ENCODE measurements at regions not wholly inside any gene's neighbourhood (a gene's known extent, or its start where the extent isn't known, plus 50 kb on each side); places are given as distances from the start of the nearest gene placed in this dataset.

DNA sequence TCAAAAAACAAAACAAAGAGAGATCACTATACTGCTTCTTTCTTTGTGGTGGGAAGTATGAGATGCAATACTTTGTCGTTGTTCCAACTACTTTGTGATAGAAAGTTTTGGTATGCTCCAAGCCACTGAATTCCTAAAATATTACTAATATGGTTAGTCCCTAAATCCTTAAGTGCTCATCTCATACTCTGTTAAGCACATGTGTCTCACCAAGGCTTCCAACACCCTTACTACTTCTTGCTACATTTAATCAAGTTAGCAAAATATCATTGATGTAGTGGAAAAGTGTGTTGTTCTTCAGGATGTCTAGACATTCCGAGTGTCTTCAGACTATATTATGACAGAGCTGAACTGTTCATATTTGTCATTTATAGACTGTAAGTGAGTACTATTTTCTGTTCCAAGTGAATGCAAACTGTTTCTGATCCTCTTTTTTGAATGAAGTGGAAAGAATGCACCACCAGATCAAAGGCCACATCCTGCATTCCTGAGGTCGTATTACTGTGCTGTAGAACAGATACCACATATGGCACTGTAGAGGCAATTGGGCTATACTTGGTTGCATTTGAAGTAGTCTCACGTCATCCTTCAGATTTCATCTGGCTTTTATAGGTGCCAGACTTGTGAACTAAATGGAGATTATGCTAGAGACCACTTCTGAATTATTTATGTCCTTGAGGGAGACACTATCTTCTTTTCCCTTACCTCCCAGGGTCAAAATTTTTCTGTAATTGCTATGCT is 298.4 kb upstream of the ZNF521 start:
- DNase-seq (ENCODE audit: low read depth in 1 of 2, low spot score in 1 of 2), result no peak

DNA sequence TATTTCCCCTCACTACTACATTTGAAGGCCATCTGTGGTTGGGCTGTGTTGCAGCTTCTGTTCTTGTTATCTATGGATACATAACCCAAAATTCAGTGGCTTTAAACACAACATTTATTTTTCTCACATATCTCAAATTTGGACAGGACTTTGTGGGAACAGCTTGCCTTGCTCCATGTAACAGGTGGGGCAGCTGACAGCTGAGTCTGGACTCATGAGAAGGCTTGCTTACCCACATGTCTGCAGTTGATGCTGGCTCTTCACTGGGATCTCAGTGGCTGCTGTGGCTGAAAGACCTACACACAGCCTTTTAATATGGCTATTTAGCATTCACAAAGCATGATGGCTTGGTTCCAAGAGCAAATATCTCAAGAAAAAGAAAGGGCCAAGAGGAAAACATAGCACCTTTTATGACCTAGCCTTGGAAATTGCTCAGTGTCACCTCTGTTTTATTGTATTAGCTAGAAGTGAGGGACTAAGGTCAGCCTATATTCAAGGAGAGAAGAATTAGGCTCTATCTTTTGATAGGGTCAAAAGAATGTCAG is 296.8 kb upstream of the ZNF521 start:
- DNase-seq (ENCODE audit: low read depth in 1 of 2, low spot score in 1 of 2), result no peak

DNA sequence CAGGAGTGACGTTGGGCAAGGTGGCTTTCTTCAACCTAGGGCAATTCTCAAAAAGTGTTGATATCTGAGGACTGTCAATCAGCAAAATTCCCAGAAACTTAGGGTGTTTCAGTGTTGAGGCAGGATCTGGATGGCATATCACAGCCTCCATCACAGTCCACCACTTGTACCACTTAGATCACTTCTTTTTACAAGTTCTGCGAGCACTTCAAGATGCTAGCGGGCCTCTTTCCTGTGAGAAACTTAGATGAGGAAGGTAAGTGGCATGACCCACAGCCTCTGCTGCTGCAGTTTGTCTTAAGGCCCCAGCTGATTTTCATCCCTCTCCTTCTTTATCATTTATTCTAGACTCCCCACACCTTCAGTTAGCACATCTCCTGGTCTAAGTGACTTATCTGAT is 295.4 kb upstream of the ZNF521 start:
- no peak for DNase-seq (ENCODE audit: low read depth in 1 of 2, low spot score in 1 of 2)

GRCh38 chr18:25646971-25647370 is 295.0 kb upstream of the ZNF521 start:
- no peak for DNase-seq (ENCODE audit: low read depth in 1 of 2, low spot score in 1 of 2)

DNA sequence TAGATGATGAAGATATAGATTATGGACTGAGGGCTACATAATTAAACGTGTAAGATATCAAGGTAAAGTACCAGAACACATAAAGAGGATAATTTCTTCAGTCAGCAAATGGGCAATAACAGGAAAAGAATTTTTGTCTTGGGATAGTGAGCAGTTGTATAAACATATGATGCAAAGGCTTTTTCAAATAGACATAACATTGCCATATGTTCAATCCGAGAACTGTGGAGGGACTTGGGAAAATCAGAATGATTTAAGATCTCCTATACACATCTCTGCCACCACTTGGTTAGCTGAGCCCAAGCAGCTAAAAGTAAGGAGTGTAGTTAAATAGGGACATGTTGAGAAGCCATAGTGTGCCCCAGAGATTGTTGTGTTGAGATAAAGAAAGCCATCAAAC is 287.6 kb upstream of the ZNF521 start:
- no peak for DNase-seq (ENCODE audit: low read depth in 1 of 2, low spot score in 1 of 2)

DNA sequence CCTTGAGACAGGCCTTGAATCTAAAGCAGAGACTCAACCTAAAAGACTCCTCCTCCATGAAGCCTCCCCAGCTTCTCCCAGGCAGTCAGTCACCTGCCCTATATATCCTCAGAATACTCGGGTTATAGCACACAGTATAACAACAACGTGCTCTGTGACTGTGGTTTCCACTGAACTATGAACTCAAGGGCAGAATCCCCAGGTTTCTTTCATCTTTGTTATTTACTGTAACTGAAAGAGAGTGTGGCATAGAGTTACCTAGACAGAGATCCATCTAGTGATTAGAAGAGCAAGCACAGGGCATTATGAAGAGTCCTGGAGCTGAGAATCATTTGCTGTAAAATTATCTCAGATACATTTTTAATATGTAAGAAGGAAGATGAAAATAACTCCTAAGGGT is 281.6 kb upstream of the ZNF521 start:
- DNase-seq (ENCODE audit: low read depth in 1 of 2, low spot score in 1 of 2), result no peak

GRCh38 chr18:25630682-25631081 is 278.7 kb upstream of the ZNF521 start:
- DNase-seq (ENCODE audit: low read depth in 1 of 2, low spot score in 1 of 2), result no peak

DNA sequence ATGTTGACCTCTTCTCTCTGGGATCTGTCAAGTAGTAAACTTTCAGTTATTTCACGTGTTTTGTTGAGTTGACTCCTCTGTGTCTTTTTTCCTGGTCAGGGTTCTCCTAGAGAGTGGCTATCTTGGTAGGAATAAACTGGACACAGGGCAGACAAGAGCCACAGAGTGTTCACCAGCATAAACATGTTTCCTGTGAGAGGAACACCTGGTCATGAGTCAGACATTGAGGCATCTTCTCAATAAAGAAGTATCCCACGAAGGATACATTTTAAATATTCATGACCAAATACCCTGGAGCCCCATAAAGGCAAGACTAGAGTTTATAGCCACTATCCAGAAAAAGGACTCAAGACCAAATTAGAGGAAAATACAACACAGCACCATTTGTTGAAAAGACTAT is 269.7 kb upstream of the ZNF521 start:
- no peak for DNase-seq (ENCODE audit: low read depth in 1 of 2, low spot score in 1 of 2)

- DNase-seq (ENCODE audit: low read depth in 1 of 2, low spot score in 1 of 2), result no peak
These were observed 269.2 kb upstream of the ZNF521 start for GRCh38 chr18:25621144-25621543.

- no peak for DNase-seq (ENCODE audit: low read depth in 1 of 2, low spot score in 1 of 2)
These were observed 262.2 kb upstream of the ZNF521 start for GRCh38 chr18:25614168-25614567.

GRCh38 chr18:25612466-25612865 is 260.5 kb upstream of the ZNF521 start:
- DNase-seq (ENCODE audit: low read depth in 1 of 2, low spot score in 1 of 2), result no peak

- no peak for DNase-seq (ENCODE audit: low read depth in 1 of 2, low spot score in 1 of 2)
These were observed 256.1 kb upstream of the ZNF521 start for GRCh38 chr18:25608091-25608490.

GRCh38 chr18:25604894-25605597 is 253.1 kb upstream of the ZNF521 start:
- no peak for DNase-seq (ENCODE audit: low read depth in 1 of 2, low spot score in 1 of 2)

GRCh38 chr18:25604196-25604893 is 252.4 kb upstream of the ZNF521 start:
- no peak for DNase-seq (ENCODE audit: low read depth in 1 of 2, low spot score in 1 of 2)

- DNase-seq (ENCODE audit: low read depth in 1 of 2, low spot score in 1 of 2), result no peak
These were observed 247.5 kb upstream of the ZNF521 start for GRCh38 chr18:25599443-25599842.

DNA sequence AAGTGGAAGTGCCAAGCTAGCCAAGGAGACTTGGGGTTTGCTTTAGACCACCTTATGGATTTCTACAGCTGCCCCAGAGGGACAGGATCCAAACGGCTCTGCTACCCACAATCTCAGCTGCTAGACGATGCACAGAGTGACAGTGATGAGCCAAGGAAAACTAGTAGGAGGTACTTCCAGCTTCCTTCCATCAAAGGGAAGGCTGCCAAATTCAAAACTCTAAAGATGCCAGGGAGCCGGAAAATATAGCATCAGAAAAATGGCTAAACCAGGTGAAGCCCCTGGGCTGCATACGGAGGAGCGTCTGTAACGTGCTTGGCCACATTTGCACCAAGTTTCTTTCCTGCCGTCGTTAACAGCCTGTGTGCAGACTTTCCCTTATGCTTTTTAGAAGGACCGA is 245.5 kb upstream of the ZNF521 start:
- no peak for DNase-seq (ENCODE audit: low read depth in 1 of 2, low spot score in 1 of 2)

DNA sequence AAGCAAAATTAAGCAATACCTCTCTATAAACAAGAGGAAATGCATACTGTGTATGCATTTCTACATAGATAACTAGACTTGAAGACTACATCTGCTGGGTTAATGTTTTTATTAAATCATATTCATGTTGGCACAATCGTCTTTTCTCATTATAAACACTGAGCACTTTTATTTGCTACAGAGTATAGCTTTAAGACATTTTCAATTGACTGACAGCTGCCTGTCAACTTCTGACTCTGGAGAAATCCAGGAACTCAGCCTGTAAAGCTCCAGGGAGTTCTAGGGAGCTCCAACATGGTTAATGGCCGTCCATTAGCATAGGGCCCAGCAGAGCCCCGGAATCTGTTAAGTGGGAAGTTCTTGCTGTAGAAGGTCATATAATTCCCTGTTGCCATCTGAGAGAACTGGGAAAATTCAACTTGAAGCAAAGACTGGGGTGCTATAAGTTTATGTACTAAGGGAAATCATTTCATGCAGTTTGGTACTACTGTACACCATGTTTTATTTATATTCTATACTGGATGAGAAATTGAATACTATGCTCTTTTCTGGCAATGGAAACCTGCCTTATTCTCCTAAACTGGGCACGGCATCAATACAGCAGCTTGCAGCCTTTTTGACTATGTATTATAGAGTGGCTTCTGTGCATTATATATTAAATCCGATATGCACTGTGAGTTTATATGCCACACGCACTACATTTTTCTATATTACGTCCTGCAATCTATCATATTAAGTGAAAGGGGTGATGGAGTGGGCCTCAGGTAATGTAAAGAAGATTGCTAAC is 243.5 kb upstream of the ZNF521 start:
- DNase-seq (ENCODE audit: low read depth in 1 of 2, low spot score in 1 of 2), result no peak

- no peak for DNase-seq (ENCODE audit: low read depth in 1 of 2, low spot score in 1 of 2)
These were observed 242.4 kb upstream of the ZNF521 start for GRCh38 chr18:25594351-25594750.

- DNase-seq (ENCODE audit: low read depth in 1 of 2, low spot score in 1 of 2), result no peak
These were observed 240.9 kb upstream of the ZNF521 start for GRCh38 chr18:25592804-25593360.

- no peak for DNase-seq (ENCODE audit: low read depth in 1 of 2, low spot score in 1 of 2)
These were observed 238.5 kb upstream of the ZNF521 start for GRCh38 chr18:25590456-25590855.

- DNase-seq (ENCODE audit: low read depth in 1 of 2, low spot score in 1 of 2), result no peak
These were observed 235.6 kb upstream of the ZNF521 start for GRCh38 chr18:25587545-25587944.

All from activated T-helper 1 cell treated with anti-CD3 and anti-CD28 coated beads, Interleukin-2, amount 50 U/mL, for 16 hours (primary cell).